Suprapubic skin (tissue), 4 donors: ENCODE measurements at regions not wholly inside any gene's neighbourhood (a gene's known extent, or its start where the extent isn't known, plus 50 kb on each side); places are given as distances from the start of the nearest gene placed in this dataset.

Experiments used
- DNase-seq, 2 donors: peaks; one replicate each; pipeline ENCODE4 v3.0.0-alpha.2; 2019; ENCODE audit warnings: low spot score in 2 of 2
- H3K27ac ChIP-seq: fragments of 200-600 bp; sonication (generic); one replicate; pipeline ENCODE4 v1.5.1; 2019
- H3K27me3 ChIP-seq: fragments of 200-600 bp; sonication (generic); one replicate; pipeline ENCODE4 v1.5.1; 2019
- H3K36me3 ChIP-seq: fragments of 200-600 bp; sonication (generic); one replicate; pipeline ENCODE4 v1.5.1; 2019
- H3K4me1 ChIP-seq: fragments of 200-600 bp; sonication (generic); one replicate; pipeline ENCODE4 v1.5.1; 2019
- H3K4me3 ChIP-seq: fragments of 200-600 bp; sonication (generic); one replicate; pipeline ENCODE4 v1.5.1; 2019; ENCODE audit warnings: mild to moderate bottlenecking
- H3K9me3 ChIP-seq: fragments of 200-600 bp; sonication (generic); one replicate; pipeline ENCODE4 v1.5.1; 2019
- EP300 ChIP-seq: sonication (generic); formaldehyde crosslinking; IDR thresholded peaks from one replicate; pipeline ENCODE4 v1.6.1; 2017; ENCODE audit warnings: antibody characterized with exemption
- POLR2A ChIP-seq, 2 donors: fragments of 450-650 bp; IDR thresholded peaks; one replicate each; pipeline ENCODE4 v1.6.1; 2017; ENCODE audit warnings: antibody characterized with exemption in 2 of 2, mild to moderate bottlenecking in 2 of 2, moderate library complexity in 2 of 2
- POLR2AphosphoS5 ChIP-seq, 3 donors: sonication (generic); formaldehyde crosslinking; IDR thresholded peaks; one replicate each; pipeline ENCODE4 v1.6.1; 2017; ENCODE audit warnings: antibody characterized with exemption in 3 of 3
- WGBS: methylation state at CpG from one replicate; pipeline ENCODE4 v1.1.5; 2018; 5-methylcytosine and 5-hydroxymethylcytosine counted together
- TF ChIP-seq, protein P1 (sequence below), 2 donors: fragments of 200-600 bp in 1 of 2; fragments of 450-650 bp in 1 of 2; sonication (generic) in 1 of 2; IDR thresholded peaks; one replicate each; pipeline ENCODE4 v1.5.1; 2016 to 2019; ENCODE audit warnings: antibody characterized with exemption in 2 of 2, mild to moderate bottlenecking in 1 of 2, moderate library complexity in 1 of 2

DNA sequence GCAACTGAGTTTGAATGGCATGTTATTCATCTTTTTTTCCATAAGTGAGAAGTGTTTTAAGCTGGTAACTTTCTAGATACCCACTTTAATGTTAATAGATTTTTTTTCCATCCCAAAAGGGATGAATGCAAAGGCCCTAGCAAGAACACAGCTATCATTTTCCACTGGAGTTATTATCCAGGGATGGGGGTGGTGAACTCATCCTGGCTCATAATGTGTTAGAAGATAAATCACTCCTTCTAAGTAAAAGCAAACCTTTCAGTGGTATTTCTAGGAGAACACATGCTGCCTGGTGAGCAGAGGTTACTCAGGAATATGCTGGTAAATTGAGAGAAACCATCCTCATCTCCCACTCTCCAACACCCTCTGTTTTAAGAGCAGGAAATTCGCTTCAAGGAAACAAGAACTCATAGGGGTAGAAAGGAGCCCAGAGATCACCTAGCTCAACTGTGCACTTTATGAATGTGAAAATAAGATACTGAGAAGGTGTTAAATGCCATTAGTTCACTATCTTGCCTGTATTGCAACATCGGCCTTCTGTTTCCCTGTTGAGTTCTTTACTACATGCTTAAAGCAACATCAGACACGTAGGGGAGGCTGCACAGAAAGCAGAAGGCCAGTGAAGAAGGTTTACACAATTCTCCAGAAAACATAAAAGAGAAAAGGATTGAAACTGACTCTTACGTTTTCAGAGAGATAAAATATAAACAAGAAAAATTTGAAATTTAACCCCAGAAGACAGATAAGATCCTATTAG, 264.0 kb upstream of the PRKCQ start:
- Histone ChIP-seq H3K27ac (no peak overlapping the region), H3K36me3 (no peaks in the 10 kb centered on the region), H3K9me3 (no peaks in the 10 kb centered on the region), H3K4me3 (no peak overlapping the region), H3K27me3 (no peaks in the 10 kb centered on the region), H3K4me1 (no peaks in the 10 kb centered on the region)
- TF ChIP-seq, protein P1, sequence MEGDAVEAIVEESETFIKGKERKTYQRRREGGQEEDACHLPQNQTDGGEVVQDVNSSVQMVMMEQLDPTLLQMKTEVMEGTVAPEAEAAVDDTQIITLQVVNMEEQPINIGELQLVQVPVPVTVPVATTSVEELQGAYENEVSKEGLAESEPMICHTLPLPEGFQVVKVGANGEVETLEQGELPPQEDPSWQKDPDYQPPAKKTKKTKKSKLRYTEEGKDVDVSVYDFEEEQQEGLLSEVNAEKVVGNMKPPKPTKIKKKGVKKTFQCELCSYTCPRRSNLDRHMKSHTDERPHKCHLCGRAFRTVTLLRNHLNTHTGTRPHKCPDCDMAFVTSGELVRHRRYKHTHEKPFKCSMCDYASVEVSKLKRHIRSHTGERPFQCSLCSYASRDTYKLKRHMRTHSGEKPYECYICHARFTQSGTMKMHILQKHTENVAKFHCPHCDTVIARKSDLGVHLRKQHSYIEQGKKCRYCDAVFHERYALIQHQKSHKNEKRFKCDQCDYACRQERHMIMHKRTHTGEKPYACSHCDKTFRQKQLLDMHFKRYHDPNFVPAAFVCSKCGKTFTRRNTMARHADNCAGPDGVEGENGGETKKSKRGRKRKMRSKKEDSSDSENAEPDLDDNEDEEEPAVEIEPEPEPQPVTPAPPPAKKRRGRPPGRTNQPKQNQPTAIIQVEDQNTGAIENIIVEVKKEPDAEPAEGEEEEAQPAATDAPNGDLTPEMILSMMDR (IDR thresholded peaks at IDR 0.05), result no peak
- TF ChIP-seq POLR2A (IDR thresholded peaks at IDR 0.05) (no peak), POLR2AphosphoS5 (IDR thresholded peaks at IDR 0.05) (no peak), EP300 (no peak)
- 82% methylated on average over 4 of the region's 4 CpGs for WGBS
- no peak for DNase-seq

DNA sequence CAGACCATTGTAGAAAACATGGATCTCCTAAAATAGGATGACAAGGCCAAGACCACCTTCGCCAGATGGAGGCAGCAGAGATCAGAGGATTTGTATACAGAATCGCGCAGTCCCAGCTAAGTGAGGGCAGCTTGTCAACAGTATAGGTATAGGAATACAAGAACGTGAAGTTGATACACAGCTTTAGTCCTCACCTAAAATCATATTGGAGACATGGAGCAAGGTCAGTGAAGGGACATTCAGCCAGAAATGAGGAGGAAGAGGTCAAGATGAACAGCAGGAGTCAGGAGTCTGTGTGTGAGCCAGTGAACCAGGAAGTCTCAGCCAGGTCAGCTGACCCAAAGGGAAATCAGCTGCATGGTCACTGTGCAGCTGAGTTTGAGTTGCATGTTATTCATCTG, 263.4 kb upstream of the PRKCQ start:
- Histone ChIP-seq H3K27ac (no peak overlapping the region), H3K4me1 (no peaks in the 10 kb centered on the region), H3K9me3 (no peaks in the 10 kb centered on the region), H3K27me3 (no peaks in the 10 kb centered on the region), H3K4me3 (no peak overlapping the region), H3K36me3 (no peaks in the 10 kb centered on the region)
- 92% methylated on average over 4 of the region's 4 CpGs for WGBS
- TF ChIP-seq POLR2AphosphoS5 (IDR thresholded peaks at IDR 0.05), result no peak
- no peak for TF ChIP-seq POLR2A (IDR thresholded peaks at IDR 0.05)
- TF ChIP-seq, protein P1 (IDR thresholded peaks at IDR 0.05), result no peak
- no peak for DNase-seq

DNA sequence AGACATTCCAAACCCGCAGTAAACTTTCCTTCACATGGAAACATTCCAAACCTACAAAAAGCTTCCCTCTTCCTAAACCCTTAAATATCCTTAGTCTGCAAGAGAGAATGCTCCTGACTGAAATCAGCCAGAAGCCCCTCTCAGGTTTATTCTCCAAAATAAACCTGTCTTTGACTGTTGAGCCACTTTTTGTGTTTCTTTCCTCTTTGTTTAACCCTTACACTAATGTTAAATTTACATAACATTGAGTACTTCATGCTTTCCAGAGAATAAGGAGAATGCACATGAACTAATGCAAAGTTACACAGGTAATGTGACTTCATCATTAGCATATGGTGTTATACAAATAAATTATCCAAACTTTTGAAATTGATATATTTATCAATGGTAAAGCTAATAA, 262.6 kb upstream of the PRKCQ start:
- DNase-seq, result no peak
- Histone ChIP-seq H3K27ac (no peak overlapping the region), H3K4me1 (no peaks in the 10 kb centered on the region), H3K36me3 (no peaks in the 10 kb centered on the region), H3K4me3 (no peak overlapping the region), H3K27me3 (no peaks in the 10 kb centered on the region), H3K9me3 (no peaks in the 10 kb centered on the region)
- no peak for TF ChIP-seq POLR2AphosphoS5 (IDR thresholded peaks at IDR 0.05)
- no peak for TF ChIP-seq POLR2A (IDR thresholded peaks at IDR 0.05)
- TF ChIP-seq, protein P1 (IDR thresholded peaks at IDR 0.05), result no peak
- no peak for TF ChIP-seq EP300
- 72% methylated on average over 1 of the region's 1 CpG for WGBS

DNA sequence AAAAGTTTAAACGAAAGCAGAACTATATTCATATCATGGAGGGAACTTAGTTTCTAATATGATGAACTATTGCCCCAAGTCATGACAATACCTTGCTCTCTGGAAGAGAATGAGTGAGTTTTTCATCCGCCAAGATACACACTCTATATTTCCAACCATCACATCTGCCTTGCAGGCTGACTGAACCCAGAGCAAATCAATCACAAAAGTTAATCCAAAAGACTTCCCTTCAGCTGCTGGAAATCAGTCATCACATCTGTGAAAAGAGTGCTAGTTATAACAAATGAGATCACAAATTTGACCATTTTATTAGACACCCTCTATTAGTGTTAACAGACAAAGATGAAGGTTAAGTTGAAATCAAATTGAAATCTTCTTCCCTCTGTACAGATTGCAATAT, 261.7 kb upstream of the PRKCQ start:
- Histone ChIP-seq H3K36me3 (no peaks in the 10 kb centered on the region), H3K4me1 (no peaks in the 10 kb centered on the region), H3K9me3 (no peaks in the 10 kb centered on the region), H3K27ac (no peak overlapping the region), H3K4me3 (no peak overlapping the region), H3K27me3 (no peaks in the 10 kb centered on the region)
- no peak for DNase-seq
- no peak for TF ChIP-seq EP300
- no peak for TF ChIP-seq POLR2AphosphoS5 (IDR thresholded peaks at IDR 0.05)
- TF ChIP-seq, protein P1 (IDR thresholded peaks at IDR 0.05), result no peak
- TF ChIP-seq POLR2A (IDR thresholded peaks at IDR 0.05), result no peak
- 58% methylated on average over 2 of the region's 2 CpGs for WGBS

DNA sequence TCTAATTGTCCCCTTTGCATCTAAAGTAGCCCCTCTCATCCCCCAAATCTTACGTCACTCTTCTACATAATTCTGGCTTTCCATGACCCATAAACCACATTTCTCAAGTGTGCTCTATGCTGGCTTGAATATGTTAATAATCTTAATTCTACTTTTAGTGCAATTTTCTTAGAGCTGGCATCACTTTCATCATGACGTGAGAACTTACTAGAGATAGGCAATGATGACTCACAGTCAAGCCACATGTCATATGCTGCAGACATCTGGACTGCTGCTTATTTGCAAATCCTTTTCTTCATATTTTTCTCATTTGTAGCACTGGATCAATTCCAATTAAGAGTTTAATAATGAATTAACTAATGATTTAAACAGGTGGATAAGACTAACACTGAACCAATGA, 260.7 kb upstream of the PRKCQ start:
- 8% methylated on average over 2 of the region's 2 CpGs for WGBS
- no peak for DNase-seq
- Histone ChIP-seq H3K9me3 (no peaks in the 10 kb centered on the region), H3K27me3 (no peaks in the 10 kb centered on the region), H3K27ac (no peak overlapping the region), H3K36me3 (no peaks in the 10 kb centered on the region), H3K4me3 (no peak overlapping the region), H3K4me1 (no peaks in the 10 kb centered on the region)
- TF ChIP-seq POLR2AphosphoS5 (IDR thresholded peaks at IDR 0.05) (no peak), EP300 (no peak), POLR2A (IDR thresholded peaks at IDR 0.05) (no peak)
- TF ChIP-seq, protein P1 (IDR thresholded peaks at IDR 0.05), result no peak
